ENCODE measurements at regions not wholly inside any gene's neighbourhood (a gene's known extent, or its start where the extent isn't known, plus 50 kb on each side); places are given as distances from the start of the nearest gene placed in this dataset.

- Mint-ChIP-seq H3K27ac (no peak overlapping the region), H3K4me3 (no peak overlapping the region), H3K9me3 (no peaks in the 10 kb centered on the region), H3K4me1 (peaks cover 39% of the 10 kb centered on the region), H3K27me3 (ENCODE audit: insufficient read depth, low read depth, poor library complexity) (peaks cover 7% of the 10 kb centered on the region), H3K36me3 (ENCODE audit: low read depth) (no peaks in the 10 kb centered on the region; the same call in 2 of the 3 replicates)
- no peak overlapping the region for H3K4me2 ChIP-seq
- no peak overlapping the region for H2AFZ ChIP-seq
- no peak for TF ChIP-seq POLR2AphosphoS5 (IDR thresholded peaks at IDR 0.05; ENCODE audit: low read depth)
- no peak for TF ChIP-seq CREB1 (CRISPR knock-in tag; IDR thresholded peaks at IDR 0.05; ENCODE audit: low read depth)
- no peak for TF ChIP-seq ZNF114 (CRISPR knock-in tag; IDR thresholded peaks at IDR 0.05)
- no peak for TF ChIP-seq JUNB (IDR thresholded peaks at IDR 0.05; ENCODE audit: unreplicated experiment)
- no peak for TF ChIP-seq EZH2phosphoT487 (IDR thresholded peaks at IDR 0.05; ENCODE audit: unreplicated experiment)
- TF ChIP-seq ZNF331 (CRISPR knock-in tag; IDR thresholded peaks at IDR 0.05; ENCODE audit: low read depth): no peak
- TF ChIP-seq, protein P1, sequence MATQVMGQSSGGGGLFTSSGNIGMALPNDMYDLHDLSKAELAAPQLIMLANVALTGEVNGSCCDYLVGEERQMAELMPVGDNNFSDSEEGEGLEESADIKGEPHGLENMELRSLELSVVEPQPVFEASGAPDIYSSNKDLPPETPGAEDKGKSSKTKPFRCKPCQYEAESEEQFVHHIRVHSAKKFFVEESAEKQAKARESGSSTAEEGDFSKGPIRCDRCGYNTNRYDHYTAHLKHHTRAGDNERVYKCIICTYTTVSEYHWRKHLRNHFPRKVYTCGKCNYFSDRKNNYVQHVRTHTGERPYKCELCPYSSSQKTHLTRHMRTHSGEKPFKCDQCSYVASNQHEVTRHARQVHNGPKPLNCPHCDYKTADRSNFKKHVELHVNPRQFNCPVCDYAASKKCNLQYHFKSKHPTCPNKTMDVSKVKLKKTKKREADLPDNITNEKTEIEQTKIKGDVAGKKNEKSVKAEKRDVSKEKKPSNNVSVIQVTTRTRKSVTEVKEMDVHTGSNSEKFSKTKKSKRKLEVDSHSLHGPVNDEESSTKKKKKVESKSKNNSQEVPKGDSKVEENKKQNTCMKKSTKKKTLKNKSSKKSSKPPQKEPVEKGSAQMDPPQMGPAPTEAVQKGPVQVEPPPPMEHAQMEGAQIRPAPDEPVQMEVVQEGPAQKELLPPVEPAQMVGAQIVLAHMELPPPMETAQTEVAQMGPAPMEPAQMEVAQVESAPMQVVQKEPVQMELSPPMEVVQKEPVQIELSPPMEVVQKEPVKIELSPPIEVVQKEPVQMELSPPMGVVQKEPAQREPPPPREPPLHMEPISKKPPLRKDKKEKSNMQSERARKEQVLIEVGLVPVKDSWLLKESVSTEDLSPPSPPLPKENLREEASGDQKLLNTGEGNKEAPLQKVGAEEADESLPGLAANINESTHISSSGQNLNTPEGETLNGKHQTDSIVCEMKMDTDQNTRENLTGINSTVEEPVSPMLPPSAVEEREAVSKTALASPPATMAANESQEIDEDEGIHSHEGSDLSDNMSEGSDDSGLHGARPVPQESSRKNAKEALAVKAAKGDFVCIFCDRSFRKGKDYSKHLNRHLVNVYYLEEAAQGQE (IDR thresholded peaks at IDR 0.05; ENCODE audit: unreplicated experiment): no peak
- no peak for TF ChIP-seq EZH2 (IDR thresholded peaks at IDR 0.05; ENCODE audit: low read depth, unreplicated experiment)
- TF ChIP-seq, protein P2, sequence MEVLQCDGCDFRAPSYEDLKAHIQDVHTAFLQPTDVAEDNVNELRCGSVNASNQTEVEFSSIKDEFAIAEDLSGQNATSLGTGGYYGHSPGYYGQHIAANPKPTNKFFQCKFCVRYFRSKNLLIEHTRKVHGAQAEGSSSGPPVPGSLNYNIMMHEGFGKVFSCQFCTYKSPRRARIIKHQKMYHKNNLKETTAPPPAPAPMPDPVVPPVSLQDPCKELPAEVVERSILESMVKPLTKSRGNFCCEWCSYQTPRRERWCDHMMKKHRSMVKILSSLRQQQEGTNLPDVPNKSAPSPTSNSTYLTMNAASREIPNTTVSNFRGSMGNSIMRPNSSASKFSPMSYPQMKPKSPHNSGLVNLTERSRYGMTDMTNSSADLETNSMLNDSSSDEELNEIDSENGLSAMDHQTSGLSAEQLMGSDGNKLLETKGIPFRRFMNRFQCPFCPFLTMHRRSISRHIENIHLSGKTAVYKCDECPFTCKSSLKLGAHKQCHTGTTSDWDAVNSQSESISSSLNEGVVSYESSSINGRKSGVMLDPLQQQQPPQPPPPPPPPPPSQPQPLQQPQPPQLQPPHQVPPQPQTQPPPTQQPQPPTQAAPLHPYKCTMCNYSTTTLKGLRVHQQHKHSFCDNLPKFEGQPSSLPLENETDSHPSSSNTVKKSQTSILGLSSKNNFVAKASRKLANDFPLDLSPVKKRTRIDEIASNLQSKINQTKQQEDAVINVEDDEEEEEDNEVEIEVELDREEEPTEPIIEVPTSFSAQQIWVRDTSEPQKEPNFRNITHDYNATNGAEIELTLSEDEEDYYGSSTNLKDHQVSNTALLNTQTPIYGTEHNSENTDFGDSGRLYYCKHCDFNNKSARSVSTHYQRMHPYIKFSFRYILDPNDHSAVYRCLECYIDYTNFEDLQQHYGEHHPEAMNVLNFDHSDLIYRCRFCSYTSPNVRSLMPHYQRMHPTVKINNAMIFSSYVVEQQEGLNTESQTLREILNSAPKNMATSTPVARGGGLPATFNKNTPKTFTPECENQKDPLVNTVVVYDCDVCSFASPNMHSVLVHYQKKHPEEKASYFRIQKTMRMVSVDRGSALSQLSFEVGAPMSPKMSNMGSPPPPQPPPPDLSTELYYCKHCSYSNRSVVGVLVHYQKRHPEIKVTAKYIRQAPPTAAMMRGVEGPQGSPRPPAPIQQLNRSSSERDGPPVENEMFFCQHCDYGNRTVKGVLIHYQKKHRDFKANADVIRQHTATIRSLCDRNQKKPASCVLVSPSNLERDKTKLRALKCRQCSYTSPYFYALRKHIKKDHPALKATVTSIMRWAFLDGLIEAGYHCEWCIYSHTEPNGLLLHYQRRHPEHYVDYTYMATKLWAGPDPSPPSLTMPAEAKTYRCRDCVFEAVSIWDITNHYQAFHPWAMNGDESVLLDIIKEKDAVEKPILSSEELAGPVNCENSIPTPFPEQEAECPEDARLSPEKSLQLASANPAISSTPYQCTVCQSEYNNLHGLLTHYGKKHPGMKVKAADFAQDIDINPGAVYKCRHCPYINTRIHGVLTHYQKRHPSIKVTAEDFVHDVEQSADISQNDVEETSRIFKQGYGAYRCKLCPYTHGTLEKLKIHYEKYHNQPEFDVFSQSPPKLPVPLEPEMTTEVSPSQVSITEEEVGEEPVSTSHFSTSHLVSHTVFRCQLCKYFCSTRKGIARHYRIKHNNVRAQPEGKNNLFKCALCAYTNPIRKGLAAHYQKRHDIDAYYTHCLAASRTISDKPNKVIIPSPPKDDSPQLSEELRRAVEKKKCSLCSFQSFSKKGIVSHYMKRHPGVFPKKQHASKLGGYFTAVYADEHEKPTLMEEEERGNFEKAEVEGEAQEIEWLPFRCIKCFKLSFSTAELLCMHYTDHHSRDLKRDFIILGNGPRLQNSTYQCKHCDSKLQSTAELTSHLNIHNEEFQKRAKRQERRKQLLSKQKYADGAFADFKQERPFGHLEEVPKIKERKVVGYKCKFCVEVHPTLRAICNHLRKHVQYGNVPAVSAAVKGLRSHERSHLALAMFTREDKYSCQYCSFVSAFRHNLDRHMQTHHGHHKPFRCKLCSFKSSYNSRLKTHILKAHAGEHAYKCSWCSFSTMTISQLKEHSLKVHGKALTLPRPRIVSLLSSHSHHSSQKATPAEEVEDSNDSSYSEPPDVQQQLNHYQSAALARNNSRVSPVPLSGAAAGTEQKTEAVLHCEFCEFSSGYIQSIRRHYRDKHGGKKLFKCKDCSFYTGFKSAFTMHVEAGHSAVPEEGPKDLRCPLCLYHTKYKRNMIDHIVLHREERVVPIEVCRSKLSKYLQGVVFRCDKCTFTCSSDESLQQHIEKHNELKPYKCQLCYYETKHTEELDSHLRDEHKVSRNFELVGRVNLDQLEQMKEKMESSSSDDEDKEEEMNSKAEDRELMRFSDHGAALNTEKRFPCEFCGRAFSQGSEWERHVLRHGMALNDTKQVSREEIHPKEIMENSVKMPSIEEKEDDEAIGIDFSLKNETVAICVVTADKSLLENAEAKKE (CRISPR knock-in tag; IDR thresholded peaks at IDR 0.05): no peak
- TF ChIP-seq NANOG (IDR thresholded peaks at IDR 0.05; ENCODE audit: borderline replicate concordance): no peak
- no peak for TF ChIP-seq STAT1 (IDR thresholded peaks at IDR 0.05; ENCODE audit: unreplicated experiment)
- no peak for TF ChIP-seq ETS1 (IDR thresholded peaks at IDR 0.05)
- TF ChIP-seq, protein P3, sequence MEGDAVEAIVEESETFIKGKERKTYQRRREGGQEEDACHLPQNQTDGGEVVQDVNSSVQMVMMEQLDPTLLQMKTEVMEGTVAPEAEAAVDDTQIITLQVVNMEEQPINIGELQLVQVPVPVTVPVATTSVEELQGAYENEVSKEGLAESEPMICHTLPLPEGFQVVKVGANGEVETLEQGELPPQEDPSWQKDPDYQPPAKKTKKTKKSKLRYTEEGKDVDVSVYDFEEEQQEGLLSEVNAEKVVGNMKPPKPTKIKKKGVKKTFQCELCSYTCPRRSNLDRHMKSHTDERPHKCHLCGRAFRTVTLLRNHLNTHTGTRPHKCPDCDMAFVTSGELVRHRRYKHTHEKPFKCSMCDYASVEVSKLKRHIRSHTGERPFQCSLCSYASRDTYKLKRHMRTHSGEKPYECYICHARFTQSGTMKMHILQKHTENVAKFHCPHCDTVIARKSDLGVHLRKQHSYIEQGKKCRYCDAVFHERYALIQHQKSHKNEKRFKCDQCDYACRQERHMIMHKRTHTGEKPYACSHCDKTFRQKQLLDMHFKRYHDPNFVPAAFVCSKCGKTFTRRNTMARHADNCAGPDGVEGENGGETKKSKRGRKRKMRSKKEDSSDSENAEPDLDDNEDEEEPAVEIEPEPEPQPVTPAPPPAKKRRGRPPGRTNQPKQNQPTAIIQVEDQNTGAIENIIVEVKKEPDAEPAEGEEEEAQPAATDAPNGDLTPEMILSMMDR (conservative IDR thresholded peaks at IDR 0.05; ENCODE audit: low read depth in 2 of 2): no peak
- H3K9me2 ChIP-seq (ENCODE audit: insufficient read depth): 0 out of 2 replicates have a peak, but pooled peaks cover 6% of the 10 kb centered on the region
- H3K36me3 ChIP-seq (ENCODE audit: insufficient read depth): no peaks in the 10 kb centered on the region
- H3K4me3 ChIP-seq: no peak overlapping the region
- no peaks in the 10 kb centered on the region for H4K20me1 ChIP-seq (replicated peaks; ENCODE audit: insufficient read depth)
- no peaks in the 10 kb centered on the region for H3K27me3 ChIP-seq (ENCODE audit: insufficient read depth)
- no peaks in the 10 kb centered on the region for H3K79me2 ChIP-seq (replicated peaks; ENCODE audit: insufficient read depth)
- no peak for DNase-seq (ENCODE audit: low spot score)
- no peak for ATAC-seq
- no peak overlapping the region for H3K27ac ChIP-seq (ENCODE audit: low read depth)
- no peaks in the 10 kb centered on the region for H3F3A ChIP-seq (replicated peaks; ENCODE audit: low read depth)
- H3K4me1 ChIP-seq (ENCODE audit: insufficient read depth): peaks cover 19% of the 10 kb centered on the region
These were observed 166.0 kb upstream of the UBL3 start for GRCh38 chr13:30016398-30016797.

All from GM23338 (cell line).